GM12864 (cell line): ENCODE measurements at regions not wholly inside any gene's neighbourhood (a gene's known extent, or its start where the extent isn't known, plus 50 kb on each side); places are given as distances from the start of the nearest gene placed in this dataset.
"Not testable (repeated sequence)": the region's sequence is repeated elsewhere in the genome, so short reads cannot be mapped to it uniquely, and the experiment has no call there.

Source experiments
- DNase-seq: peaks from one replicate; pipeline ENCODE4 v3.0.0-alpha.2; 2011; ENCODE audit warnings: low read depth
- H3K4me3 ChIP-seq: 2 replicates; pipeline ENCODE4 v1.5.1; 2011; ENCODE audit warnings: mild to moderate bottlenecking, low read depth, low read length, control low read depth
- TF ChIP-seq, protein P1 (sequence below): IDR thresholded peaks from 2 replicates; pipeline ENCODE4 v1.5.1; 2011; ENCODE audit warnings: low read depth, mild to moderate bottlenecking, moderate library complexity, low read length, control low read depth, inconsistent platforms; ENCODE audit errors: missing control alignments

DNA sequence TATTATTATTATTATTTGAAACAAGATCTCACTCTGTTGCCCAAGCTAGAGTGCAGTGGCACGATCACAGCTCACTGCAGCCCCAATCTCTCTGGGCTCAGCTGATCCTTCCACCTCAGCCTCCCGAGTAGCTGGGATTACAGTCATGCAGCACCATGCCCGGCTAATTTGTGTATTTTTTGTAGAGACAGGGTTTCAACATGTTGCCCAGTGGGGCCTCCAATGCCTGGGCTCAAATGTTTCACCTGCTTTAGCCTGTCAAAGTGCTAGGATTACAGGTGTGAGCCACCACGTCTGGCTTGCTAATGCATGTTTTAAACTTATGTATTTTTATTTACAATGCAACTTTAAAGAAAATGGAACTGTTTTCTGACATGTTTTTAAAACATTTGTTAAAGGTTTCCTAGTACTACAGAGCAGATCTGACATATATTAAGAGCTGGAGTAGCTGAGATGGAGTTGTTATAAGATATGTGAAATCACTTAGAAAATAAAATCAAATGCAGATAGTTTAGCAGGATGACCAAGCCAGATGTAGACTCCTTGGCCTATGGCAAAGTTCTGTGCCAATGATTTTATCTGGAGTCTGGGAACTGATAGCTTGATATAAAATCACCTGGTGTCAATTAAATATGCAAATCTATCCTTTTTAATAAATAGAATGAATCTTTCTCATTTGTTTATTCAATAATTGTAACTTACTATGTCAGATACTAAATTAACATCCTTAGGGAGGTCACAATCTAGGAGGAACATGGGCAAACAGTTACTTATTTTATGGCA is 310.1 kb upstream of the NAALADL2 start:
- TF ChIP-seq, protein P1, sequence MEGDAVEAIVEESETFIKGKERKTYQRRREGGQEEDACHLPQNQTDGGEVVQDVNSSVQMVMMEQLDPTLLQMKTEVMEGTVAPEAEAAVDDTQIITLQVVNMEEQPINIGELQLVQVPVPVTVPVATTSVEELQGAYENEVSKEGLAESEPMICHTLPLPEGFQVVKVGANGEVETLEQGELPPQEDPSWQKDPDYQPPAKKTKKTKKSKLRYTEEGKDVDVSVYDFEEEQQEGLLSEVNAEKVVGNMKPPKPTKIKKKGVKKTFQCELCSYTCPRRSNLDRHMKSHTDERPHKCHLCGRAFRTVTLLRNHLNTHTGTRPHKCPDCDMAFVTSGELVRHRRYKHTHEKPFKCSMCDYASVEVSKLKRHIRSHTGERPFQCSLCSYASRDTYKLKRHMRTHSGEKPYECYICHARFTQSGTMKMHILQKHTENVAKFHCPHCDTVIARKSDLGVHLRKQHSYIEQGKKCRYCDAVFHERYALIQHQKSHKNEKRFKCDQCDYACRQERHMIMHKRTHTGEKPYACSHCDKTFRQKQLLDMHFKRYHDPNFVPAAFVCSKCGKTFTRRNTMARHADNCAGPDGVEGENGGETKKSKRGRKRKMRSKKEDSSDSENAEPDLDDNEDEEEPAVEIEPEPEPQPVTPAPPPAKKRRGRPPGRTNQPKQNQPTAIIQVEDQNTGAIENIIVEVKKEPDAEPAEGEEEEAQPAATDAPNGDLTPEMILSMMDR, result no peak
- no peak for DNase-seq
- no peak overlapping the region for H3K4me3 ChIP-seq

DNA sequence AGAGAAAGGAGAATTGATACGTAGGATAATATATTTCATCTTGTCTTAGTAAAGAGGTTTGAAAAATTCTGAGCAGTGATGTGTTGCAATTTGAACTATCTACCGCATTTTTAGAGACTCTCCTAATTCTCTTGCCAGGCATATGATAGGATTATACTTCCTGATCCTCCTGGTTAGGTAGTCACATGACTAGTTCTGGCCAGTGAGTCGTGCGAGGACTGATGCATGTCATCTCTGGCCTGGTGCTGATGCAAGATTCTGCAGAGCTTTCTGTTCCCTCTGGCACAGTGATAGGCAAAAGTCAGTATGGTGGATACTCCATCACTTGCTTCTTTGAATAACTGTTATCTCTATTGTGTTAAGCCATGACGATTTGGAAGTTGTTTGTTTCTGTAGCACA is 277.6 kb upstream of the NAALADL2 start:
- TF ChIP-seq, protein P1, result no peak
- H3K4me3 ChIP-seq, result no peak overlapping the region
- DNase-seq, result no peak

- DNase-seq, result no peak
- TF ChIP-seq, protein P1, result no peak
- no peak overlapping the region for H3K4me3 ChIP-seq
Measured at GRCh38 chr3:174583396-174583795, 275.7 kb upstream of the NAALADL2 start.

DNA sequence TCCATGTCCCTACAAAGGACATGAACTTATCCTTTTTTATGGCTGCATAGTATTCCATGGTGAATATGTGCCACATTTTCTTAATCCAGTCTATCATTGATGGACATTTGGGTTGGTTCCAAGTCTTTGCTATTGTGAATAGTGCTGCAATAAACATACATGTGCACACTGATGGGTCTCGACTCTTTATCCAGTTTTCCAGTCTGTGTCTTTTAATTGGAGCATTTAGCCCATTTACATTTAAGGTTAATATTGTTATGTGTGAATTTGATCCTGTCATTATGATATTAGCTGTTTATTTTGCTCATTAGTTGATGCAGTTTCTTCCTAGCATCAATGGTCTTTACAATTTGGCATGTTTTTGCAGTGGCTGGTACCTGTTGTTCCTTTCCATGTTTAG is 272.0 kb upstream of the NAALADL2 start:
- not testable (repeated sequence) for H3K4me3 ChIP-seq, DNase-seq

DNA sequence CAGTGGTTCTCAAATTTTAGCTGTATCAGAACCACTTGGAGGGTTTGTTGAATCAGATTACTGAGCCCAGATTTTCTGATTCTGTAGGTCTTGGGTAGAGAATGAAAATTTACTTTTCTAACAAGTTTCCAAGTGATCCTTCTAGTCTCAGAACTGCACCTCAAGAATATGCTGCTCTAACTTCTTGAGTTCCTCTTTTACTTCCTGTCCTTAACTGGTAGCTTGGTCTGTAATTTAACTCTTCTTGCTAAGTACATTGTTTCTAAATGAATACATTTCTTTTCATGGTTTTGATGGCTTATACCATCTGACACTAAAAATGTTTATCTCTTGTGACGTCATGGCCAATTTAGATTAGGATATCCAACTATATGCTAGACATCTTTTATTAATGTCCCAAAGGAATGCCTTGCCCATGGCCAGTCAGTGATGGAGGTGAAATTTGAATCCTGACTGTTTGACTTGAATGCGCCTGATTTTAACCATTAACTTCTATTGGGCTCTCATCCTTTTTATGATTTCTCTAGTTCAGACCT is 262.6 kb upstream of the NAALADL2 start:
- no peak for DNase-seq

DNA sequence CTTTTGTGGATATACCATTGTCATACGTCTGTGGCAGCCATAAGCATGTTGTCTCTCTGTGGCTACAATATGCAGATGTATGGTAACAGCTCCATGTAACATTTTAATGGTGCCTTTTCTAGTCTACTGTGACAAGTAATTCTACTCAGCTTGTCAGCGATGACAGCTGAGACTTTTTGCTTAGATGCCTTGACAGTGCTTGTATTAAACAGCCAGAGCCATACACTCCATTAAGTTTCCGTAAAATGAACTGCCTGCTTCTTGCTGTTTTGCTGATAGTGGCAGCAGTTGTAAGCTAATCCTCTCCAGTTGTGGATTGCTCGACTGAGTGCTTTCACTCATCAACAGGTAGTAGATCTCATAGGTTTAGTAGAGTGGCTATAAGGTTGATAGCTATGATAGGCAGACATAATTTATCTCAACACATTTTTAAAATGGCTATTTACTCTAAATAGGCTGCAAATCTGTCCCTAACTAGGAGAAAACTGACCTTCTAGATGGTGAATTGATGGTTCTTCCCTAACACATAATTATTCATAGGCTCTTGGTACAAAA is 260.2 kb upstream of the NAALADL2 start:
- TF ChIP-seq, protein P1, result no peak
- no peak for DNase-seq

More for the DNA sequence above, 262.6 kb upstream of the NAALADL2 start:
- TF ChIP-seq, protein P1, result no peak
- H3K4me3 ChIP-seq, result no peak overlapping the region

DNA sequence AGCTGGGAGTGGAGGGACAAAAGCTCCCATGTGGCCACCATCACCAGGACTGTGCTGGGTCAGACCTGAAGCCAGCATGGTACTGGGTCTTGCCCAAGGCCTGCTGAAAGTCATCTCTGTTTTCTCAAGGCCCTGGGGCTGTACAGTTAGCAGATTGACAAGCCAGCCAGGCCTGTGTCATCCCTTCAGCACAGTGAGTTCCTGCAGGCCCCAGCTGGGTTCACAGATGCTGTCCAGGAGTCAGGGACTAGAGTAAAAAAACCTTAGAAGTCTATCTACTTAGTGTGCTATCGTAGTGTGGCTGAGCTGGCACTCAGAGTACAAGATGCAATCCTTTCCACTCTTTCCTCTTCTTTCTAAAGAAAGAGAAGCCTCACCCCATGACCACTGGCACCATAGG is 246.0 kb upstream of the NAALADL2 start:
- H3K4me3 ChIP-seq, result no peak overlapping the region
- no peak for DNase-seq
- TF ChIP-seq, protein P1, result no peak

More for the DNA sequence above, 260.2 kb upstream of the NAALADL2 start:
- no peak overlapping the region for H3K4me3 ChIP-seq
